ENCODE measurements at regions not wholly inside any gene's neighbourhood (a gene's known extent, or its start where the extent isn't known, plus 50 kb on each side); places are given as distances from the start of the nearest gene placed in this dataset.
A peak's percentile ranks its signal among the peaks of the same experiment; 100 is the strongest.

DNA sequence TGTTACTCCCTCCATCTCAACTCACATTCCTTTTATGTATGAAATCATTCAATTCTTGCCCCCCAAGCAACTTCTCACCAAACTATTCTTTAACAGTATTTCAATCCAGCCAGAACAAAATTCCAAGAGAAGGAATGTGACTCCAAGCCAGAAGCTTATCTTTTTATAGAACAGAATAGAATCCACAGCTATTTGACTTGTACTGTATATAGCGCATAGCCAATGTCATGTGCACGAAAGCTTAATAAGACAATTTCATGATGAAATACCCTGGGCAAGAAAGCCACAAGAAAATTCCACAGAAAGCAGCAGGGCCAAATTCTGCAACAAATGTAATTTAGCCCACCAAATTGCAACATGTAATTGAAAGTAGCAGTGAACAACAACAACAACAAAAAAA lies 127.6 kb upstream of the UBE2E2 start:
- no peak for DNase-seq

DNA sequence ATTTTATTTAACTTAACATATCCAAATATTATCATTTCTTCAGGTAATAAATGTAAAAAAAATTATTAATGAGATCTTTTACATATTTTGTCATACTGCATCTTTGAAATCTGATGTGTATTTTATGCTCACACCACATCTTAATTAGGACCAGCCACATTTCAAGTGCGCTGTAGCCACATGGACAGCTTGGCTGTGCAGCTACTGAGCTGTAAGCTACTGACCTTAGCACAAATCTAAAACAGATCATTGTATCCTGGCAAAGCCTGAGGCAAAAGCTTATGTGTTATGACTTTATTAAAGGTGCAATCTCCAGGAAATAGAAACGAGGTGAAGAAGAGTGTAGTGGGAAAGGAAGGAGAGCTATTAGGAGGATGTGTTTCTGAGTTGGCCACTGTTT lies 126.7 kb upstream of the UBE2E2 start:
- no peak for DNase-seq

DNA sequence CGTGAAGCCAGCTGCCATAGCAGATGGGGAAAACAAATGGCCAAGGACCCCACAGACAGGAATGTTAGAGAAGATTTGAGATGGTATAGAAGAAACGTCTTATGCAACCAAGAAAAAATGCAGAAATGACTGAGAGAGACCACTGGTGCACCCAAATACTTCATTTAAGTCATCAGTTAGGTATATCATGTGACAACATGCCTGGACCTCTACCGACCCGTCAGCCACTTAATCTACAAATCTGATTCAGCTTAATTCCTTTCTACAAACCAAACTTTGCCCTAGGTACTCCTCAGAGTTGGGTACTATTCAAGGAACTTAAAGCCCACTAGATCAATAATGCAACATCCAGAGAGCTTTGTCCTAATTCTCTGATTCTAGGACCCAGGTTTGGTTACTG lies 126.0 kb upstream of the UBE2E2 start:
- no peak for DNase-seq

DNA sequence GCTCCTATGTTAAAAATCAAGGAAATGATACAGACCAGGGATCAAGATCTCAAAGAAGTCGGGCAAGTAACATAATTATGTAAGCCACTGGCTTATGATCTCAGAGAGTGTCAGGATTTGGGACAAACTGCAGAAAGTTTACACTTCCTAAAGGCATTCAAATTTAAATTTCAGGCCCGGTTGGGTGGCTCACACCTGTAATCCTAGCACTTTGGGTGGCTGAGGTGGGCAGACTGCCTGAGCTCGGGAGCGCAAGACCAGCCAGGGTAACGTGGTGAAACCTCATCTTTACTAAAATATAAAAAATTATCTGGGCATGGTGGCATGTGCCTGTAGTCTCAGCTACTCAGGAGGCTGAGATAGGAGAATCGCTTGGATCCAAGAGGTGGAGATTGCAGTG lies 124.4 kb upstream of the UBE2E2 start:
- DNase-seq: no peak

DNA sequence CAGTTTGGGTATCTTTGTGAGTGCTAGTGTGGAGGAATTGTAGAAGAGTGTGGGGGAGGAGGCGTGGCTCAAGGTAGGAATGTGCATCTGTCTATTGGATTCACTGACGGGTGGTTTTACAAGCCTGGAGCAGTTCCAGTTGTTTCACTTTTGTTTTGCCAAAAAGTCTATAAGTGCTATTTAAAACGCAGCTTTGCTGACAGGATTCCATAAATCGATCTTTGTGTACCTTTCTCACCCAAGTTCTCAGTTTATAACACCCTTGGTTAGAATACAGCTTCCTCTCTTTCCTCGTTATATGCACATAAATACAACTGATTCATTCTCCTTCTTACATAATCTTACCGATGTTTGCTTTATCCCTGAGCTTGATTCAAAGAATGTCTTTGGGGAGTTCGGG lies 123.2 kb upstream of the UBE2E2 start:
- DNase-seq: no peak

DNA sequence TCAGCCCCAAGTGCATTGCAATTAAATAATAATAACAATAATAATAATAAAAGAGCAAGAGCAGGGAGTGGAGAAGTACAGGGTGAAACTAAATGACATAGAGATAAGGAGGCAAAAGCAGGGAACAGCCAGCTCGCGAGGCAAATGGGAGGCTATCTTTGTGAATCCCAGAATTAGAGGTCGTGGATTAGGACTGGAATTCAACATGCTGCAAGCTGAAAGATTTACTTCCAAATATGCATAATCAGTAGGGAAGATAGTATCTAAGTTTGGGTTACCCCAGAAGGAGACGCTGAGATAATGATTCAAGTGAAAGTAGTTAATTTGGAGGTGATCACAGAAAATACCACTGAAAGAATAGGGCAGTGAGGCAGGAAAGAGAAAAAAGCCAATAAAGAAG lies 119.4 kb upstream of the UBE2E2 start:
- no peak for DNase-seq

DNA sequence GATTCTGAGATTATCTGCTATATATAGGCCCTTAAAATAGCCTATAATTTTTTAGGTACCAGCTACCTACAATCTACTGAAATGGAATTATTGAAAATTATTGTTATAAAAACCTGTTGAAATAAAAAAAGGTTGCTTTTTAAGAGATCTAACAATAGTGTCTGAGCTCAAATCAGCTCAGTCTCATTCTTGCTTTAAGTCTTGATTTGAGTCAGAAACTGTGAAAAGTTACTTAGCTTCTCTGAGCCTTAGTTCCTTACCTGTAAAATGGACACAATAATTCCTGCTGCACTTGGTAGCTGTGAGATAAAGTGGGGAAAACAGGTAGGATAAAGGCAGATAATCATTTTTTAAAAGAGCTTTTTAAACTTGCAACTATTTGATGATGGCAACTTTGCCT lies 118.8 kb upstream of the UBE2E2 start:
- DNase-seq: no peak

DNA sequence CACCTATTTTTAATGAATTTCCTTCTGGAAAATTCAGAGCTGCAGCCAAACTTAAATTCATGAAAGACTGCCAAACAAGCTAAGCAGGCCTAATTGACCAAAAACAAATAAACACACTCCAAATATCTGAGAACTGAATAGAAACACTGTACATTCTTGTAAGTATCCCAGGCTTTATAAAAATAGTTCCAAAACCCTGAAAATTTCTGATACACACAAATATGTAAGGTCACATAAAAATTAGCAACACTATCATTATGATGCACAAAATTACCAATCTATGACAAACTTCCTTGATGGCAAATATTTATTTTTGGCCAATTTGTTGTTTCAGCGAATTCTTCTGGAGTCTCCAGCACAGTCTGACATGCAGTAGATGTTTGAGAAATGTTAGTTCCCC lies 117.9 kb upstream of the UBE2E2 start:
- no peak for DNase-seq

DNA sequence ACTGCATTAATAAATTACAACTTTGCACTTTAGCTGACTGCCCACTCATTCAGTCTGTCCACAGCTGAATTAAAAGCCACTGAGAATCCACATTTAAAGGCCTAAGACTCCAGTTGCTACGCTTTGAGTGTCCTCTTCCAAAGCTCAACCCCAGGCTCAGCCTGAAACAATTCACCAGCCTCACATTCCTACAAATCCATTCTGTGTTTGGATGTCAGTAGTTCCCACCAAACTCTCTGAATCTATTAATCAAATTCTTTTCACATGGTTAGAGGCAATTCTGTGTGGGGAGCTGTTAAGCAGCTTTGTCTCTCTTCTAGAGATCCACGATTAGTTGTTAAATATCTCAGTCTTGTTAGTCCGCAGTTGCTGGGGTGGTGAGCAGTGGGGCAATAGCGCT lies 116.8 kb upstream of the UBE2E2 start:
- no peak for DNase-seq

DNA sequence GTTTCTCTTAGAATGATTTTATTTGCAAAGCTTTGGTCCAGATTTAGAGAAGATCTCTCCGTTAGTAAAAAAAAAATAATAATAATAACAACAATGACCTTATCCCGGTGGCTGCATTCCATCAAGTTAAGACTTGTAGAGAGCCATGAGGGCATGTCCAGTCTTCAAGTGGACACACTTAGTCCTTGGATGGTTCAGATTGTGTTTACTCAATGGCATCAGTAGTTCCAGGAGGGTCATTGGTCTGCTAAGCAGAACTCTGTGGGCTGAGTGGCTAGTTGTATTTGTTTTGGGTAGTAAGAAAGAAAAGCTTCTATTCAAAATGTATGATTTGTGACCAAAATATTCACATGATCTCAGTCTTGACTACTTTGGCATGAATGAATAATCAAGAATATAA lies 116.3 kb upstream of the UBE2E2 start:
- no peak for DNase-seq

DNA sequence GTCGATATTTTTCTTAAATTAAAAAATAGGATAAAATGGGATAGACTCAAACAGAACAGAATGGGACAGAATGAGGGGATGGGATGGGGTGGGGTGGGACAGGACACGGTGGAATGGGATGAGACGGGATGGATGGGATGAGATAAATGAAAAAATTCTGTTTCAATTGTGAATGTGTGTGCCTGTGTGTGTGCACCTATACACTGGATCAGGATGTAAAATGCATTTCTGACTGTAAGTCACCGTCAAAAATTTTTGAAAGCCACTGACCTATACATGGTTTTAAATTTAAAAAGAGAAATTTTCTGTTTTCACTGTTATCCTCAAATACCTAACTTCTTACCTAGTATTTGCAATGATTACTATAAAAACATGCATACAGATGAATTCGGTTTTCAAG lies 108.7 kb upstream of the UBE2E2 start:
- no peak for DNase-seq

DNA sequence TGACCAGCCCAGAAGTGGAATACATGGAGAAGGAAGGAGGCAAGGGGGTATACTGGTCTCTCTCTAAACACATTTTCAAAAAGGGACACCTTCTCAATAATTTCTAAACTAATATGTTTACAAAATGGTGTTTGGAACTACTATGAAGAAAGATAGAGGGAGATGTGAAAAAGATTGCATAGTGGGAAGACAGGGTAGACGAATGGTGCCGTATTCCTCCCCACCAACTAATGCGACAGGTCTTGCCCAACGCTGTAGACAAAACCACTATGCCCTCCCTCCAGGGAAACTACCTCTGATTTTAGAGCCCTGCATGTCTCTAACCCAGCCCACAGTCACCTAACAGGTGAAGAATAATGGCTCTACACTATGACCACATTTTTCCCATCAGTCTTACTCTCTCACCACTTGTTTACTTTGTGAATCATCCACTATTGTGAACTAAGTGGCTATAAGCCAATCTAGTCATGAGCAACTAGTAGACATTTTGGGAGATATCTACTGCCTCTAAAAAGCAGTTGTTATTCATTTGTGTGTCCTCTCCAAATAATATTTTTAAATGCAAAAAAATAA lies 108.2 kb upstream of the UBE2E2 start:
- DNase-seq: no peak

DNA sequence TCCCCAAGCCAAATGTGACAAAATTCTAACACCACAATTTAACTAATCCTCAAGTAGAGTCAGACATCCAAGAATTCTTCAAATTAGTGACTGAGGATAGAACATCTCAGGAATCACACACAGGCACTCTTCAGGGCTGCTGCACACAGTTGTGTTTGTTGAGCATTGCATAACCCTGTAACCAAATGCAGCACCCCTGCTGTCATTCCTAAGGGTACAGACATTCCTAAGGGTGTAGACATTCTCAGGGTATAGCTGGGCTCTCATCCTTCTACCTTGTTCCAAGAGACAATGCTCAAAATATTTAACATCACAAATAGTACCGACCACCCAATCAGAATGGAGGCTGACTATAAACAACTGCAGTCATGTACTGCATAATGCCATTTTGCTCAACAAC lies 107.1 kb upstream of the UBE2E2 start:
- no peak for DNase-seq

DNA sequence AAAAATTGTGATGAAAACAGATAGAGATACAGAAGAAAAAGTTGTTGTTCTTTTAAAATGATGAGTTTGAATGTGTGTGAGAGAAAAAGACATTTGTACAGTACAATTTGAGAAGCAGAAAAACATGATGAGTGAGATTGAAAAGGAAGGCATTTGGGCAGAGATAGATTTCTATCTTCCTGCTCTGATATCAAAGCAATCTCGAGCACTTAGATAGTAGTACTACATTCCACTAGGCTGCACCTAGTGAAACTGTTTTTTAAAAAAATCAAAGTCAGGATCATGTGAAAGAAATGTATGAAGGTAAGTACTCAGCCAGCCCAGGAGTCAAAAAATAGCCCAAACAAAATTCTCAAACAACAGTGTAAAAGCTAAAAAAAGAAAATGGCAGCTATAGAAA lies 104.1 kb upstream of the UBE2E2 start:
- DNase-seq: no peak

DNA sequence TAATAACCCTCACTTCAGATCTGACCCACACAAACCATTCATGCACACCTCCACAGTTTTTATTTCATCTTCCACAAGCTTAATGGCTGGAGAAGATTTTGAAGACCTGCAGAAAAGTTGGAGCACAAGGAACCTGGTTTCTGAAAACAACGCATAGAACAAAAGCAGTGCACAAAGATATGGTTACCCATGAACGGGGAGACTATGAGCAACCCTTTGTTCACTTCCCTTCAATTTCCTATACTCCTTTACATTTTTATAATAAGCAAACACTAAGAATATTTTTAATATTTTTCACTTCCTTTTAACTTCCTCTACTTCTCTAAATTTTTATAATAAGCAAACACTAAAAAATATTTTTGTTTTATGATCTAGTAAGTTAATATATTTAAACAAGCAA lies 103.5 kb upstream of the UBE2E2 start:
- no peak for DNase-seq

DNA sequence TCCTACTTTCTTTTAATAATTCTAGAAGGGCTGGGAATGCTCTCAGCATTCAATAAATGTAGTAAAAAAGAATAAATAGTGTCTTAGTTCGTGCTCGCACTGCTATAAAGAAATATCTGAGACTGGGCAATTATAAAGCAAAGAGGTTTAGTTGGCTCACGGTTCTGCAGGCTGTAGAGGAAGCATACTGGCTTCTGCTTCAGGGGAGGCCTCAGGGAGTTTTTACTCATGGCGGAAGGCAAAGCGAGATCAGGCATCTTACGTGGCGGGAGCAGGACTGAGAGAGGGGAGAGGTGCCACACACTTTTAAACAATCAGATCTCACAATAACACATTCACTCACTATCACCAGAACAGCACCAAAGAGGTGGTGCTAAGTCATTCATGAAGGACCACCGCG lies 103.0 kb upstream of the UBE2E2 start:
- DNase-seq: no peak

DNA sequence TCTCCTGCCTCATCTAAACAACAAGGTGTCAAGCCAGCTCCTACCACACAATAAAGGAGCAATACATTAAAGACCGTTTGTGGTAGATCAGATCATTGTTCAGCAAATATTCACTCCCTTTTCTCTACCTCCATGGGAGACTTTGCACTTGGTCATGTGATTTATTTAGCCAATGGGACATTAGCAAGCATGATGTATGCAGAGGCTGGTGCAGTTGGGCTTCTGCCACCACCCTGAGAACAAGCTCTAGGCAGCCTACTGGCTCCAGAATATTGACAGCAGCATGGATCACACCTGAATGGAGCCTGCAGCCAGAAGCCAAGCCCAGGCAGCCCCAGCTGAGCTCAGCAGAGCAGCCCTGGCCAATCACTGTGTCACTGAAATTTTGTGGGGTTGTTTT lies 99.4 kb upstream of the UBE2E2 start:
- no peak for DNase-seq

DNA sequence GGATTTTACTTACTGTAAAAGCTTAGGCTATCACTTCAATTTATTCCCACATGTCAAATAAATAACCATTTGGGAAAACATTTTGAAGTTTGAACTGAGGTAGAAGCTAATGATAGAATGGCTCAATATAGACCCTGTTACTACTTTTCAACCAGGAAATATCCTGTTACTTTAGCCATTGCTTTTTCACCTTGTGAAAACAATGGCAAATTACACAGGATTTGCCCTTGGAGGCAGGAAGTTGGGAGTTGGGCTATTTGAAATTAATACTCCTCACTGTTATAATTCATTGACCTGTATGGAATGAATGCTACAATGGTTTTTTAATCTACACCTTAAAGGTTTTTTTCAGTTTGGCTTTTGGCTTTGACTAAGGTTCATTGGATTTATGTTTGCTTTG lies 98.1 kb upstream of the UBE2E2 start:
- DNase-seq: no peak

DNA sequence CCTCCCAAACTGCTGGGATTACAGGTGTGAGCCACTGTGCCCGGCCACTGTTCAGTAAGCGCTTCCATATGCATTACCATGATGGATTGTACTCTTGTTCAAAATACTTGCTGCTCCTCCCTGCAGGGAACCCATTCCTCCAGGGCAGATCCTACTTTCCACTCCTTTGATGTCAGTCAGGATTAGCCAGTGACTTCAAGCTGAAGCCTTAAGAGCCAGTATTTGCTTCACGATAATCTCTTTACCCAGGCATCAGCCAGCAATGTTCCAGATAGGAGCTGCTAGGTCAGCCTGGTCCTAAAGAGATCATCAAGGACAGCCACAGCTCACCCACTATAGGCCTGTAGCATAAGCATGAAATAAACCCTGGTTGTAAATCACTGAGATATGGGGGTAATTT lies 96.5 kb upstream of the UBE2E2 start:
- DNase-seq: no peak

DNA sequence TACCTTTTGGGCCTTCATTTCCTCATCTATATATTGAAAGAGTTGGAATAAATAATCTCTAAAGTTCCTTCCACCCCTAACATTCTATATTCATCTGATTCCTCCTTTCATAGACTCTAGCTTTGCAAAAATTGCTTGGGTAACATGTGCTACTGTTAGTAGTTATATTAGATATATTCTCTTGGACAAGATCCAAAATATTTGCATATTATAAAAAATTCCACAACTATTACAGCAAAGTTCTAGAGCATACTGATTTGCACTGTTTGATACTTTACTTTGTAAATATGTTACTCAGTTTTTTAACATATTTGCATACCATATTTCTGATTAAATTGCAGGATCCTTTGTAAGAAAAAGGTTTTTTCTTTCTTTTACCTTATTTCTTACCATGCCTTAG lies 95.9 kb upstream of the UBE2E2 start:
- no peak for DNase-seq

DNA sequence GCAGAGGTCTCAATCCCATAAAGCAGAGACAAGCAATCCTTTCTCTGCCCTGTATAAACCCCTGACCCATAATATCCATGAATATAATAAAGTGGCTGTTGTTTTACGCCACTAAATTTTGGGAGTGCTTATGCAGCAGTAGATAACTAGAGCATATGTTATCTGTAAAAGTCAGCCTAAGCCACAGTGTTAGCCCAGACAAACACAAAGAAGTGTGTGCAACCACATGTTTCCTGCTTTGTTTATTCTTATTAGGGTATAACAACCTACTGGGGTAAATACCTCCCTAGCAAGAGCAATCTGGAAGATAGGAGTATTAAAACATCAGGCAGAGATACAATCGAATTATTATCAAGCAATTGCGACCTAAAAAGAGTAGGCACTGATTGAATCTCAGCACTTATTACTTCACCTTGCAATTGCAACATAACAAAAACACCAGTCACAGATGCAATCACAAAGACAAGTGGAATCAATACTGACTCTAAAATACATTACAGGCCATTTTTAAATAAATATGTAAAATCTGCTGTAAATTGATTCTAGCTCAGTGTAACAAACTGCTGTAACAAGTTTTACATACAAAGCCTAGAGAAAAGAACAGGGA lies 94.6 kb upstream of the UBE2E2 start:
- DNase-seq: no peak

DNA sequence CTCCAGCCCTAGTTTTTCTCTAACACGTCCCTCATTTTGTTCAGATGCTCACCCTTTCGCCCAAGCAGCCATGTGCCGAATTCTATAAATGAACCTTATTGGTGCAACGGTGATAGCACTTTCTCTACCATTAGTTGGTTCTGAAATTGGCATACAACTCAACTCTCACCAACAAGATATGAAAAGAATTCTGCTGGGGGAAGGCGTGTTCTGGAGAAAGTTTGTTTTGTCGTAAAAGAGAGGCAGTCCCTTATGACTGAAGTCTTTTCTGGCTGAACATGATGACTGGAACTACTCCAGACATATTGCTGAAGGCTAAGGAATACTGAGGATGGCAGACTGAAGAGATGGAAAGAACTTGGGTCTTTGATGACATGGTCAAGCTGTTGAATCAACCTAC lies 91.8 kb upstream of the UBE2E2 start:
- no peak for DNase-seq

DNA sequence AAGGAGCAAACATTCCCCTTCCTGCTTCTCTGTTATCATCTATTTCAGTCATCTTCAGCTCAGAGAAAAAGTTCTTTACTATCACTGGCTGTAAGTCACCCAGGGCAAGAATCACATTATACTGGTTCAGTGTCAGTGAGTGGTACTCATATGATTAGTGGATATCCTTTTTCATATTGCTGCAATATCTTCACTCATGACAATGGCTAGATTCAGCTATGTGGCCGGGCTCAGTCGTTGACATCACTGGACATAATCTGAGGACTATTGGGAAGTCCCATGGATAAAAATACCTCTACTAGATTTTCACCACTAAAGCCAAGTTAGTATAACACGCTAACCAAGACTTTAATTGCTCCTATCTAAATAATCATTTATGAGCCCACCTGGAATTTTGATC lies 91.3 kb upstream of the UBE2E2 start:
- DNase-seq: no peak

DNA sequence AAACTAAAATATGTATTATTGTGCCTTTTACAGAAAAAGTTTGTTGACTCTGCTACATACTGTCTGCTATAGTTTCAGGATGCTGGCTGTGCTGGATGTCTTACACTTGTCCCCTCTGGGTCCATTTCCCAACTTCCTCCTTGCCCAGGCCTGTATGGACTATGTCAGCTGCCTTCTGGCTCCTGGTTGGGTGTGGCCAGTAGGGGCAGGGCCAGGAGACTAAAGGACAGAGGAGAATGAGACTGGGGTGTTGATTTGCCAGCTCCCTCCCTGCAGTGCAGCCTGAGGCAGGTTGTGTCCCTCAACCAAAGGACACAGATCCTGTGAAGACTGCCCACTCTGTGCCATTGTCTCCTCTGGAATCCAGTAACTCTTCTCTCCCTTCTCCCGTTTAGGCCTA lies 90.6 kb upstream of the UBE2E2 start:
- DNase-seq: no peak

DNA sequence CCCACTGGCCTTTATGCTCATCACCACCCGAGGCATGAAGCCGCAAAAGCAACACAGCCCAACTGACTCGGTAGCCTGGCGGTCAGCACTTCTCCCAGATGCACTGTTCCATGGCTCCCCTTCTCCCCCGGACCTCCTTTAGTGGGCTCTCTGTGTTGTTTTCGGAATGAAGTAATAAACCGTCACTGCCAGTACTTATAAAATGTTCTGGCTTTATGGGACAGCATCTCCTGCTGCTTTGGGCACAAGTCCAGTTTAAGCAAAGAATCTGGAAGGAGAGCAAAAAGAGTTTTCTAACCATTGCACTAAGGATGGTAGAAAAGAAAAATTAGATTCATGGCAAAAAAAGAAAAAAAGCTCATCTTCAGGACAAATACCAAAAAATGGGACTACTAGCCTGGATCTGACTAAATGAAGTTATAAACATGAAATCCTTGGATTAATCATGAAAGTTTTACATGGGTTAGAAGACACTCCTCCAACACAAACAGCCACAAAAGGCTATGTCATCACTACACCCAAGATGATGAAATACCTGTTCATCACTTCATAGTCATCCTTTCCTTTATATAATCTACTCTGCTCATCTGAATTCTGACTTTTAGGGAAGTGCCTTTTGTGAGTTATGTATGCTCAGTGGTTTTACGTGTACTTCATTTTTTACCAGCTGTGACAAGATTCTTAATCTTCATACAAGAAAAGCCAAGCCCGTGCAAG lies 89.5 kb upstream of the UBE2E2 start:
- DNase-seq: peak; percentile 23

Data from hindlimb muscle (tissue), 1 donor.